Neural cell (in vitro differentiated cells): ENCODE measurements at regions not wholly inside any gene's neighbourhood (a gene's known extent, or its start where the extent isn't known, plus 50 kb on each side); places are given as distances from the start of the nearest gene placed in this dataset.

ENCODE experiments used
- H2AFZ ChIP-seq: fragments of 200-600, 300-800 bp; sonication (generic), shearing (Covaris generic); 2 replicates; pipeline ENCODE4 v1.6.0; 2014; ENCODE audit warnings: low read depth, mild to moderate bottlenecking, antibody characterized with exemption, low read length, moderate library complexity
- H3F3A ChIP-seq: fragments of 200-600 bp; shearing (Covaris generic); 2 replicates; pipeline ENCODE4 v1.6.1; 2016; ENCODE audit warnings: mild to moderate bottlenecking, moderate library complexity, mixed read lengths, antibody characterized with exemption, low read length; ENCODE audit not compliant: insufficient read depth, poor library complexity, severe bottlenecking
- H3K27ac ChIP-seq: fragments of 200-600, 300-800 bp; sonication (generic), shearing (Covaris generic); 2 replicates; pipeline ENCODE4 v1.5.1; 2014; ENCODE audit warnings: mild to moderate bottlenecking, low read length, moderate library complexity
- H3K27me3 ChIP-seq: fragments of 300-800, 200-600 bp; sonication (generic), shearing (Covaris generic); 2 replicates; pipeline ENCODE4 v1.6.0; 2014; ENCODE audit warnings: mild to moderate bottlenecking, low read depth, low read length, moderate library complexity; ENCODE audit not compliant: insufficient read depth
- H3K36me3 ChIP-seq: fragments of 300-800, 200-600 bp; sonication (generic), shearing (Covaris generic); 2 replicates; pipeline ENCODE4 v1.5.1; 2014; ENCODE audit warnings: mild to moderate bottlenecking, antibody characterized with exemption, low read length, moderate library complexity; ENCODE audit not compliant: insufficient read depth
- H3K4me2 ChIP-seq: fragments of 300-800, 200-600 bp; sonication (generic), shearing (Covaris generic); 2 replicates; pipeline ENCODE4 v1.6.0; 2014; ENCODE audit warnings: mild to moderate bottlenecking, low read length
- H3K4me3 ChIP-seq: fragments of 300-800, 200-600 bp; sonication (generic), shearing (Covaris generic); 2 replicates; pipeline ENCODE4 v1.5.1; 2014; ENCODE audit warnings: mild to moderate bottlenecking, low read length, moderate library complexity
- H3K79me2 ChIP-seq: fragments of 200-600 bp; shearing (Covaris generic); replicated peaks from 2 replicates; pipeline ENCODE4 v1.6.0; 2014; ENCODE audit warnings: mild to moderate bottlenecking, low read length, moderate library complexity; ENCODE audit not compliant: insufficient read depth
- H3K9ac ChIP-seq: fragments of 300-800, 200-600 bp; sonication (generic), shearing (Covaris generic); 2 replicates; pipeline ENCODE4 v1.6.1; 2016; ENCODE audit warnings: mild to moderate bottlenecking, low read length, mixed read lengths
- H3K9me2 ChIP-seq: fragments of 200-600 bp; shearing (Covaris generic); 2 replicates; pipeline ENCODE4 v1.6.1; 2016; ENCODE audit warnings: mild to moderate bottlenecking, low read length, mixed read lengths; ENCODE audit not compliant: insufficient read depth
- H3K9me3 ChIP-seq: fragments of 200-600, 300-800 bp; sonication (generic), shearing (Covaris generic); 2 replicates; pipeline ENCODE4 v1.6.1; 2016; ENCODE audit warnings: mild to moderate bottlenecking, mixed run types, low read length, moderate library complexity, mixed read lengths
- H4K20me1 ChIP-seq: fragments of 200-600 bp; shearing (Covaris generic); 2 replicates; pipeline ENCODE4 v1.6.1; 2016; ENCODE audit warnings: mild to moderate bottlenecking, mixed run types; ENCODE audit not compliant: insufficient read depth
- EP300 ChIP-seq: fragments of 450-650 bp; conservative IDR thresholded peaks from 2 replicates; pipeline ENCODE4 v1.6.1; 2014; ENCODE audit warnings: antibody characterized with exemption, mild to moderate bottlenecking, moderate library complexity; ENCODE audit not compliant: poor library complexity, severe bottlenecking
- EZH2 ChIP-seq: fragments of 200-600, 300-800 bp; shearing (Covaris generic), sonication (generic); IDR thresholded peaks from 2 replicates; pipeline ENCODE4 v1.6.1; 2014; ENCODE audit warnings: antibody characterized with exemption, low read length, borderline replicate concordance, mild to moderate bottlenecking; ENCODE audit not compliant: insufficient read depth, poor library complexity, severe bottlenecking
- MXI1 ChIP-seq: fragments of 450-650 bp; conservative IDR thresholded peaks from 2 replicates; pipeline ENCODE4 v1.6.1; 2014; ENCODE audit warnings: antibody characterized with exemption, mild to moderate bottlenecking; ENCODE audit not compliant: poor library complexity, severe bottlenecking
- POLR2AphosphoS5 ChIP-seq: IDR thresholded peaks from 2 replicates; pipeline ENCODE4 v1.6.1; 2012
- RAD21 ChIP-seq: fragments of 450-650 bp; conservative IDR thresholded peaks from 2 replicates; pipeline ENCODE4 v1.6.1; 2014; ENCODE audit warnings: antibody characterized with exemption, mild to moderate bottlenecking, moderate library complexity
- SMC3 ChIP-seq: fragments of 450-650 bp; conservative IDR thresholded peaks from 2 replicates; pipeline ENCODE4 v1.6.1; 2014; ENCODE audit warnings: antibody characterized with exemption, mild to moderate bottlenecking, moderate library complexity; ENCODE audit not compliant: poor library complexity
- TAF1 ChIP-seq: IDR thresholded peaks from 2 replicates; pipeline ENCODE4 v1.6.1; 2012; ENCODE audit warnings: low read depth
- TF ChIP-seq, protein P1 (sequence below): IDR thresholded peaks from 2 replicates; pipeline ENCODE4 v1.6.1; 2012; ENCODE audit warnings: borderline replicate concordance
- TF ChIP-seq, protein P2 (sequence below): fragments of 450-650 bp; IDR thresholded peaks from 2 replicates; pipeline ENCODE4 v1.5.1; 2014; ENCODE audit warnings: antibody characterized with exemption, mild to moderate bottlenecking, moderate library complexity; ENCODE audit not compliant: poor library complexity, severe bottlenecking

DNA sequence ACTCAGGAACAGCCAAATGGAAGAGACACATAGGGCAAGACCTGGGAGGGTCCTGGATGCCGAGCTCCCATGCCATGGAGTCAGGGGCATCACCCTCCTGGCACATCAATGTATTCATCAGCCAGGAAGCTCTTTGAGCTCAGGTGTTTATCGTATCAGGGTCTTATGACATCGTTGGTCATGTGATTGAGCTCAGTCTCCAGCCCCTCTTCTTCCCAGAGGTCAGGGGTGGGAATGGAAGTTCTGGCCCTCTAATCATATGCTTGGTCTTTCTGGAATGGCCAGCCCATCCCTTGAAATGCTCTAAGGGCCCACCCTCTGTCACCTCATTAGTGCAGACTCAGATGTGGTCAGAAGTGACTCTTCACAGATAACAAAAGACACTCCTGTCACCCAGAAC lies 52.4 kb upstream of the TULP4 start:
- Histone ChIP-seq H3K9me3 (no peaks in the 10 kb centered on the region), H3K27me3 (no peaks in the 10 kb centered on the region), H3K9ac (no peak overlapping the region), H3K4me3 (no peak overlapping the region), H3K9me2 (no peaks in the 10 kb centered on the region), H3K4me2 (no peak overlapping the region), H3F3A (no peaks in the 10 kb centered on the region), H2AFZ (no peak overlapping the region), H3K36me3 (no peaks in the 10 kb centered on the region), H3K27ac (no peak overlapping the region), H4K20me1 (no peaks in the 10 kb centered on the region), H3K79me2 (peaks cover 38% of the 10 kb centered on the region)
- TF ChIP-seq RAD21 (no peak), SMC3 (no peak), MXI1 (no peak), POLR2AphosphoS5 (no peak), EZH2 (no peak), EP300 (no peak), TAF1 (no peak)
- TF ChIP-seq, protein P1, sequence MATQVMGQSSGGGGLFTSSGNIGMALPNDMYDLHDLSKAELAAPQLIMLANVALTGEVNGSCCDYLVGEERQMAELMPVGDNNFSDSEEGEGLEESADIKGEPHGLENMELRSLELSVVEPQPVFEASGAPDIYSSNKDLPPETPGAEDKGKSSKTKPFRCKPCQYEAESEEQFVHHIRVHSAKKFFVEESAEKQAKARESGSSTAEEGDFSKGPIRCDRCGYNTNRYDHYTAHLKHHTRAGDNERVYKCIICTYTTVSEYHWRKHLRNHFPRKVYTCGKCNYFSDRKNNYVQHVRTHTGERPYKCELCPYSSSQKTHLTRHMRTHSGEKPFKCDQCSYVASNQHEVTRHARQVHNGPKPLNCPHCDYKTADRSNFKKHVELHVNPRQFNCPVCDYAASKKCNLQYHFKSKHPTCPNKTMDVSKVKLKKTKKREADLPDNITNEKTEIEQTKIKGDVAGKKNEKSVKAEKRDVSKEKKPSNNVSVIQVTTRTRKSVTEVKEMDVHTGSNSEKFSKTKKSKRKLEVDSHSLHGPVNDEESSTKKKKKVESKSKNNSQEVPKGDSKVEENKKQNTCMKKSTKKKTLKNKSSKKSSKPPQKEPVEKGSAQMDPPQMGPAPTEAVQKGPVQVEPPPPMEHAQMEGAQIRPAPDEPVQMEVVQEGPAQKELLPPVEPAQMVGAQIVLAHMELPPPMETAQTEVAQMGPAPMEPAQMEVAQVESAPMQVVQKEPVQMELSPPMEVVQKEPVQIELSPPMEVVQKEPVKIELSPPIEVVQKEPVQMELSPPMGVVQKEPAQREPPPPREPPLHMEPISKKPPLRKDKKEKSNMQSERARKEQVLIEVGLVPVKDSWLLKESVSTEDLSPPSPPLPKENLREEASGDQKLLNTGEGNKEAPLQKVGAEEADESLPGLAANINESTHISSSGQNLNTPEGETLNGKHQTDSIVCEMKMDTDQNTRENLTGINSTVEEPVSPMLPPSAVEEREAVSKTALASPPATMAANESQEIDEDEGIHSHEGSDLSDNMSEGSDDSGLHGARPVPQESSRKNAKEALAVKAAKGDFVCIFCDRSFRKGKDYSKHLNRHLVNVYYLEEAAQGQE, result no peak
- TF ChIP-seq, protein P2, sequence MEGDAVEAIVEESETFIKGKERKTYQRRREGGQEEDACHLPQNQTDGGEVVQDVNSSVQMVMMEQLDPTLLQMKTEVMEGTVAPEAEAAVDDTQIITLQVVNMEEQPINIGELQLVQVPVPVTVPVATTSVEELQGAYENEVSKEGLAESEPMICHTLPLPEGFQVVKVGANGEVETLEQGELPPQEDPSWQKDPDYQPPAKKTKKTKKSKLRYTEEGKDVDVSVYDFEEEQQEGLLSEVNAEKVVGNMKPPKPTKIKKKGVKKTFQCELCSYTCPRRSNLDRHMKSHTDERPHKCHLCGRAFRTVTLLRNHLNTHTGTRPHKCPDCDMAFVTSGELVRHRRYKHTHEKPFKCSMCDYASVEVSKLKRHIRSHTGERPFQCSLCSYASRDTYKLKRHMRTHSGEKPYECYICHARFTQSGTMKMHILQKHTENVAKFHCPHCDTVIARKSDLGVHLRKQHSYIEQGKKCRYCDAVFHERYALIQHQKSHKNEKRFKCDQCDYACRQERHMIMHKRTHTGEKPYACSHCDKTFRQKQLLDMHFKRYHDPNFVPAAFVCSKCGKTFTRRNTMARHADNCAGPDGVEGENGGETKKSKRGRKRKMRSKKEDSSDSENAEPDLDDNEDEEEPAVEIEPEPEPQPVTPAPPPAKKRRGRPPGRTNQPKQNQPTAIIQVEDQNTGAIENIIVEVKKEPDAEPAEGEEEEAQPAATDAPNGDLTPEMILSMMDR, result no peak

DNA sequence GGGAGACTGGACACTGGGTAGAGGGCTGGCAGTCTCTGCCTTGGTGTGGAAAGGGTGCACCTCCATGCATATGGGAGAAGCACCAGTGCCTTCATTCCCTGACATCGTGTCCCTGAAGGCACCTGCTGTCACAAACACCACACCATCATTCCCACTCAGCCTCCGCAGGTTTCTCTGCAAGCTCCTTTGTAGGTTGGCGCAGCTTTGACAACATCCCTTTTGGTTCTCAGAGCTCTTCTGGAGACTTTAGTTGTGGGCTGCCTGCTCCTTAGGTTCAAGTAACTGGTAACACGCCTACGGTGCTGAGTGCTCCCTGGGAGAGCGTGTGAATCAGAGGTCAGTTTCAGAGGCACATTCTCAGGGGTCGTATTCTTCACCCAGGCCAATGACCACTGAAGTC lies 50.2 kb upstream of the TULP4 start:
- Histone ChIP-seq H3F3A (no peaks in the 10 kb centered on the region), H3K27ac (no peak overlapping the region), H3K9ac (no peak overlapping the region), H3K79me2 (peaks cover 34% of the 10 kb centered on the region), H3K9me3 (no peaks in the 10 kb centered on the region), H3K4me3 (no peak overlapping the region), H2AFZ (no peak overlapping the region), H3K27me3 (no peaks in the 10 kb centered on the region), H4K20me1 (no peaks in the 10 kb centered on the region), H3K36me3 (no peaks in the 10 kb centered on the region), H3K4me2 (no peak overlapping the region), H3K9me2 (no peaks in the 10 kb centered on the region)
- no peak for TF ChIP-seq EP300
- TF ChIP-seq SMC3, result no peak
